Transverse colon (tissue), 4 donors: ENCODE measurements at regions not wholly inside any gene's neighbourhood (a gene's known extent, or its start where the extent isn't known, plus 50 kb on each side); places are given as distances from the start of the nearest gene placed in this dataset.

Source experiments
- DNase-seq: peaks from one replicate; pipeline ENCODE4 v3.0.0-alpha.2; 2019
- H3K27ac ChIP-seq, 4 donors: fragments of 200-600 bp; sonication (generic); 2 replicates each; pipeline ENCODE4 v1.5.1; 2016 to 2018; ENCODE audit warnings: inconsistent platforms in 4 of 4
- H3K27me3 ChIP-seq: fragments of 200-600 bp; sonication (generic); 2 replicates; pipeline ENCODE4 v1.5.1; 2017; ENCODE audit warnings: inconsistent platforms
- H3K36me3 ChIP-seq, 4 donors: fragments of 200-600 bp; sonication (generic); 2 replicates each; pipeline ENCODE4 v1.5.1; 2017 to 2019; ENCODE audit warnings: inconsistent platforms in 4 of 4
- H3K4me1 ChIP-seq, 4 donors: fragments of 200-600 bp; sonication (generic); 2 replicates each; pipeline ENCODE4 v1.5.1; 2017 to 2020; ENCODE audit warnings: inconsistent platforms in 4 of 4
- H3K4me3 ChIP-seq, 4 donors: fragments of 200-600 bp; sonication (generic); 1 replicate in 1 of 4; 2 replicates in 3 of 4; pipeline versions ENCODE4 v1.5.1 to v1.6.1; 2017 to 2019; ENCODE audit warnings: inconsistent platforms in 4 of 4
- H3K9me3 ChIP-seq, 2 donors: fragments of 200-600 bp; sonication (generic); 2 replicates each; pipeline ENCODE4 v1.5.1; 2017 to 2019; ENCODE audit warnings: inconsistent platforms in 2 of 2
- EP300 ChIP-seq: sonication (generic); formaldehyde crosslinking; IDR thresholded peaks from one replicate; pipeline ENCODE4 v1.6.1; 2017; ENCODE audit warnings: antibody characterized with exemption, low read depth
- POLR2A ChIP-seq: fragments of 450-650 bp; IDR thresholded peaks from one replicate; pipeline ENCODE4 v1.6.1; 2016; ENCODE audit warnings: antibody characterized with exemption, mild to moderate bottlenecking, moderate library complexity
- POLR2AphosphoS5 ChIP-seq, 3 donors: sonication (generic); formaldehyde crosslinking; IDR thresholded peaks; one replicate each; pipeline ENCODE4 v1.6.1; 2016; ENCODE audit warnings: antibody characterized with exemption in 3 of 3
- WGBS, 2 donors: methylation state at CpG; one replicate each; pipeline ENCODE4 v1.1.5; 2018; ENCODE audit warnings: low coverage in 1 of 2; 5-methylcytosine and 5-hydroxymethylcytosine counted together
- in situ Hi-C, 4 donors: fragments of 200-750 bp; cut with MboI; loops; one replicate each; pipeline versions ENCODE4 v1.15.0 to v1.15.1; 2017; ENCODE audit warnings: low sequenced_read_pairs in 3 of 4, low pct_ligation_motif_present in 1 of 4, low pct_unique_long_range_greater_than_20kb in 1 of 4
- intact Hi-C: fragments of 100-400 bp; cut with DNase I; formaldehyde crosslinking; loops from one replicate; pipeline ENCODE4 v1.15.1; 2023; ENCODE audit warnings: low total_unique reads
- TF ChIP-seq, protein P1 (sequence below), 5 experiments: fragments of 200-600 bp in 3 of 5; fragments of 450-650 bp in 2 of 5; sonication (generic) in 3 of 5; IDR thresholded peaks; 1 replicate in 2 of 5; 2 replicates in 3 of 5; pipeline ENCODE4 v1.5.1; 2016 to 2017; ENCODE audit warnings: antibody characterized with exemption in 5 of 5, inconsistent platforms in 3 of 5, mild to moderate bottlenecking in 2 of 5, moderate library complexity in 1 of 5

GRCh38 chrX:128142745-128143144 is 90.5 kb upstream of the ACTRT1 start:
- no peak for TF ChIP-seq POLR2A
- no peak for TF ChIP-seq POLR2AphosphoS5 (IDR thresholded peaks at IDR 0.05)
- TF ChIP-seq, protein P1, sequence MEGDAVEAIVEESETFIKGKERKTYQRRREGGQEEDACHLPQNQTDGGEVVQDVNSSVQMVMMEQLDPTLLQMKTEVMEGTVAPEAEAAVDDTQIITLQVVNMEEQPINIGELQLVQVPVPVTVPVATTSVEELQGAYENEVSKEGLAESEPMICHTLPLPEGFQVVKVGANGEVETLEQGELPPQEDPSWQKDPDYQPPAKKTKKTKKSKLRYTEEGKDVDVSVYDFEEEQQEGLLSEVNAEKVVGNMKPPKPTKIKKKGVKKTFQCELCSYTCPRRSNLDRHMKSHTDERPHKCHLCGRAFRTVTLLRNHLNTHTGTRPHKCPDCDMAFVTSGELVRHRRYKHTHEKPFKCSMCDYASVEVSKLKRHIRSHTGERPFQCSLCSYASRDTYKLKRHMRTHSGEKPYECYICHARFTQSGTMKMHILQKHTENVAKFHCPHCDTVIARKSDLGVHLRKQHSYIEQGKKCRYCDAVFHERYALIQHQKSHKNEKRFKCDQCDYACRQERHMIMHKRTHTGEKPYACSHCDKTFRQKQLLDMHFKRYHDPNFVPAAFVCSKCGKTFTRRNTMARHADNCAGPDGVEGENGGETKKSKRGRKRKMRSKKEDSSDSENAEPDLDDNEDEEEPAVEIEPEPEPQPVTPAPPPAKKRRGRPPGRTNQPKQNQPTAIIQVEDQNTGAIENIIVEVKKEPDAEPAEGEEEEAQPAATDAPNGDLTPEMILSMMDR (IDR thresholded peaks at IDR 0.05), result no peak
- no peak for TF ChIP-seq EP300
- in situ Hi-C loops, result no loop called here

GRCh38 chrX:128106630-128107029 is 54.4 kb upstream of the ACTRT1 start:
- TF ChIP-seq POLR2A (no peak), EP300 (no peak)
- TF ChIP-seq, protein P1 (IDR thresholded peaks at IDR 0.05), result no peak
- Histone ChIP-seq H3K4me1 (no peaks in the 10 kb centered on the region), H3K27me3 (no peaks in the 10 kb centered on the region), H3K9me3 (no peaks in the 10 kb centered on the region), H3K36me3 (no peaks in the 10 kb centered on the region), H3K27ac (no peak overlapping the region), H3K4me3 (no peak overlapping the region)
- intact Hi-C loops (no loop called here), in situ Hi-C loops (no loop called here)
- DNase-seq, result no peak
- 24% methylated on average over 1 of the region's 1 CpG; no CpG with 5 or more reads in 1 of the 2 donors for WGBS, 2 donors

More at GRCh38 chrX:128142745-128143144, 90.5 kb upstream of the ACTRT1 start:
- Histone ChIP-seq H3K27me3 (no peaks in the 10 kb centered on the region), H3K27ac (no peak overlapping the region), H3K36me3 (no peaks in the 10 kb centered on the region), H3K4me1 (no peaks in the 10 kb centered on the region), H3K9me3 (no peaks in the 10 kb centered on the region), H3K4me3 (no peak overlapping the region)
- 60 to 88% methylated on average over 1 to 3 of the region's 3 CpGs for WGBS, 2 donors
- intact Hi-C loops, result no loop called here
- no peak for DNase-seq

- H3K4me3 ChIP-seq, result no peak overlapping the region
- in situ Hi-C loops (no loop called here), intact Hi-C loops (no loop called here)
- no peaks in the 10 kb centered on the region for H3K27me3 ChIP-seq
- DNase-seq, result no peak
- no peaks in the 10 kb centered on the region for H3K4me1 ChIP-seq
- TF ChIP-seq POLR2AphosphoS5 (IDR thresholded peaks at IDR 0.05), result no peak
- TF ChIP-seq EP300, result no peak
- no peak for TF ChIP-seq POLR2A
- TF ChIP-seq, protein P1 (IDR thresholded peaks at IDR 0.05), result no peak
- no peak overlapping the region for H3K27ac ChIP-seq
- no peaks in the 10 kb centered on the region for H3K36me3 ChIP-seq
- H3K9me3 ChIP-seq, result no peaks in the 10 kb centered on the region
Observed at GRCh38 chrX:128105659-128106058, 53.5 kb upstream of the ACTRT1 start.
